Caco-2 (cell line): ENCODE measurements at regions not wholly inside any gene's neighbourhood (a gene's known extent, or its start where the extent isn't known, plus 50 kb on each side); places are given as distances from the start of the nearest gene placed in this dataset.

ENCODE experiments used
- BruUV-seq: library from RNA; stranded (reverse); fragments of 400-500 nt; replicated peaks from 2 replicates; lab custom pipeline; 2021; lab: Mats Ljungman, UMichigan
- CTCF ChIA-PET: fragments of 300-600 bp; sonication (Branson Sonifier 250); formaldehyde crosslinking; loops from one replicate; lab custom pipeline; 2022; ENCODE audit warnings: antibody characterized with exemption; lab: Charles Lee
- POLR2A ChIA-PET: fragments of 300-600 bp; sonication (Branson Sonifier 250); formaldehyde crosslinking; loops from one replicate; lab custom pipeline; 2022; ENCODE audit warnings: antibody characterized with exemption; lab: Charles Lee
- DNase-seq, 2 experiments: peaks; one replicate each; pipeline versions ENCODE4 v3.0.0 to v3.0.0-alpha.2; 2020 to 2022
- H3K27me3 ChIP-seq: replicated peaks from 2 replicates; pipeline ENCODE4 v1.6.0; 2011; ENCODE audit warnings: low read length; ENCODE audit not compliant: control insufficient read depth, insufficient read depth
- H3K36me3 ChIP-seq: 2 replicates; pipeline ENCODE4 v1.5.1; 2011; ENCODE audit warnings: low read length; ENCODE audit not compliant: control insufficient read depth, insufficient read depth
- H3K4me1 ChIP-seq: fragments of 250-450 bp; sonication (Bioruptor Pico); 2 replicates; pipeline ENCODE4 v1.5.1; 2020; ENCODE audit warnings: mild to moderate bottlenecking
- H3K4me3 ChIP-seq: 2 replicates; pipeline ENCODE4 v1.5.1; 2011; ENCODE audit warnings: low read depth, mild to moderate bottlenecking, control low read depth, low read length
- H3K9me3 ChIP-seq: fragments of 250-450 bp; sonication (Bioruptor Pico); 2 replicates; pipeline ENCODE4 v1.5.1; 2020; ENCODE audit warnings: mild to moderate bottlenecking, moderate library complexity
- H3K27ac Mint-ChIP-seq: one replicate; pipeline ENCODE4 v1.8.0; 2022; ENCODE audit warnings: mixed read lengths; ENCODE audit not compliant: unreplicated experiment
- H3K27me3 Mint-ChIP-seq: one replicate; pipeline ENCODE4 v1.8.0; 2022; ENCODE audit warnings: mixed read lengths; ENCODE audit not compliant: insufficient read depth, unreplicated experiment
- H3K36me3 Mint-ChIP-seq: one replicate; pipeline ENCODE4 v1.8.0; 2022; ENCODE audit warnings: mild to moderate bottlenecking, mixed read lengths; ENCODE audit not compliant: insufficient read depth, unreplicated experiment
- H3K4me1 Mint-ChIP-seq: one replicate; pipeline ENCODE4 v1.8.0; 2022; ENCODE audit warnings: low read depth, mixed read lengths; ENCODE audit not compliant: unreplicated experiment
- H3K4me3 Mint-ChIP-seq: one replicate; pipeline ENCODE4 v1.8.0; 2022; ENCODE audit warnings: mild to moderate bottlenecking, moderate library complexity, mixed read lengths; ENCODE audit not compliant: unreplicated experiment
- H3K9me3 Mint-ChIP-seq: one replicate; pipeline ENCODE4 v1.8.0; 2022; ENCODE audit warnings: mixed read lengths; ENCODE audit not compliant: unreplicated experiment
- intact Hi-C: fragments of 100-400 bp; cut with micrococcal nuclease; formaldehyde crosslinking; loops from one replicate; pipeline ENCODE4 v1.10.0; 2022; ENCODE audit not compliant: unreplicated experiment
- TF ChIP-seq, protein P1 (sequence below), 2 experiments: fragments of 200-600 bp in 1 of 2; IDR thresholded peaks; 1 replicate in 1 of 2; 2 replicates in 1 of 2; pipeline versions ENCODE4 v1.5.1 to v1.8.0; 2011 to 2022; ENCODE audit warnings: antibody characterized with exemption in 1 of 2, control low read depth in 1 of 2, inconsistent platforms in 1 of 2, low read depth in 1 of 2, low read length in 1 of 2, mild to moderate bottlenecking in 1 of 2, moderate library complexity in 1 of 2; ENCODE audit not compliant: insufficient read depth in 1 of 2, severe bottlenecking in 1 of 2, unreplicated experiment in 1 of 2

DNA sequence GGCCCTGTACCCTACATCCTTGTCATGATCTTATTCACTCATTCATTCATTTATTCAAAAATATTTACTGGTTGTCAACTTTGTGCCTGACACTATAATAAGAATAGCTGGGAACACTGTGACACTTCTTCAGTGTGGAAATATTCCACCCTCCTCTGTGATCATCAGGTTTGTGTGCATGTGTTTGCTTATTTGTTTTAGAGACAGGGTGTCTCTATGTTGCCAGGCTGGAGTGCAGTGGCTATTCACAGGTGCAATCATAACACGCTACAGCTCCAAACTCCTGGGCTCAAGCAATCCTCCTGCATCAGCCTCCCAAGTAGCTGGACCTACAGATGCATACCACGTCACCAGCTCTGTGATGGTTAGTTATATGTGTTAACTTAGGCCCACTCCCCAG is 50.0 kb upstream of the PLCL2 start:
- peaks cover 14% of the 10 kb centered on the region for H3K27me3 Mint-ChIP-seq
- no peak overlapping the region for H3K27ac Mint-ChIP-seq
- no peaks in the 10 kb centered on the region for H3K36me3 ChIP-seq
- H3K9me3 ChIP-seq, result no peaks in the 10 kb centered on the region
- no peaks in the 10 kb centered on the region for H3K4me1 ChIP-seq
- no peaks in the 10 kb centered on the region for H3K4me1 Mint-ChIP-seq
- no peak overlapping the region for H3K4me3 ChIP-seq
- no peak for DNase-seq
- no peak overlapping the region for H3K4me3 Mint-ChIP-seq
- no peaks in the 10 kb centered on the region; the same call in 1 of the 2 replicates for H3K27me3 ChIP-seq
- H3K36me3 Mint-ChIP-seq, result no peaks in the 10 kb centered on the region
- no TSS peak for BruUV-seq
- H3K9me3 Mint-ChIP-seq, result no peaks in the 10 kb centered on the region
- ChIA-PET CTCF (no interaction called here), POLR2A (no interaction called here)
- TF ChIP-seq, protein P1, sequence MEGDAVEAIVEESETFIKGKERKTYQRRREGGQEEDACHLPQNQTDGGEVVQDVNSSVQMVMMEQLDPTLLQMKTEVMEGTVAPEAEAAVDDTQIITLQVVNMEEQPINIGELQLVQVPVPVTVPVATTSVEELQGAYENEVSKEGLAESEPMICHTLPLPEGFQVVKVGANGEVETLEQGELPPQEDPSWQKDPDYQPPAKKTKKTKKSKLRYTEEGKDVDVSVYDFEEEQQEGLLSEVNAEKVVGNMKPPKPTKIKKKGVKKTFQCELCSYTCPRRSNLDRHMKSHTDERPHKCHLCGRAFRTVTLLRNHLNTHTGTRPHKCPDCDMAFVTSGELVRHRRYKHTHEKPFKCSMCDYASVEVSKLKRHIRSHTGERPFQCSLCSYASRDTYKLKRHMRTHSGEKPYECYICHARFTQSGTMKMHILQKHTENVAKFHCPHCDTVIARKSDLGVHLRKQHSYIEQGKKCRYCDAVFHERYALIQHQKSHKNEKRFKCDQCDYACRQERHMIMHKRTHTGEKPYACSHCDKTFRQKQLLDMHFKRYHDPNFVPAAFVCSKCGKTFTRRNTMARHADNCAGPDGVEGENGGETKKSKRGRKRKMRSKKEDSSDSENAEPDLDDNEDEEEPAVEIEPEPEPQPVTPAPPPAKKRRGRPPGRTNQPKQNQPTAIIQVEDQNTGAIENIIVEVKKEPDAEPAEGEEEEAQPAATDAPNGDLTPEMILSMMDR (IDR thresholded peaks at IDR 0.05; ENCODE audit: insufficient read depth in 1 of 2, low read depth in 1 of 2, low read length in 1 of 2, severe bottlenecking in 1 of 2, unreplicated experiment in 1 of 2), result no peak
- intact Hi-C loops, result loop anchor here (2.0 kb wide), 1 partner anchor 398 kb away; no protein-coding TSS in a partner anchor
